DND-41 (cell line): ENCODE measurements at regions not wholly inside any gene's neighbourhood (a gene's known extent, or its start where the extent isn't known, plus 50 kb on each side); places are given as distances from the start of the nearest gene placed in this dataset.

Source experiments
- ATAC-seq: fragments of 200-7000 bp; cut with Tn5 transposase; 3 replicates; pipeline ENCODE4 v1.9.1; 2021; ENCODE audit warnings: low read depth; ENCODE audit not compliant: insufficient read depth
- DNase-seq: peaks from one replicate; pipeline ENCODE4 v3.0.0-alpha.2; 2020
- H2AFZ ChIP-seq: 2 replicates; pipeline ENCODE4 v1.6.0; 2012; ENCODE audit warnings: low read depth, low read length
- H3K27ac ChIP-seq: 2 replicates; pipeline ENCODE4 v1.5.1; 2012; ENCODE audit warnings: low read length, inconsistent platforms
- H3K27me3 ChIP-seq: fragments of 200-600 bp; sonication (generic); 2 replicates; pipeline ENCODE4 v1.6.0; 2012; ENCODE audit warnings: low read length, mild to moderate bottlenecking, inconsistent platforms; ENCODE audit not compliant: insufficient read depth, poor library complexity
- H3K36me3 ChIP-seq: 2 replicates; pipeline ENCODE4 v1.5.1; 2012; ENCODE audit warnings: low read length, inconsistent platforms; ENCODE audit not compliant: insufficient read depth
- H3K4me1 ChIP-seq: 2 replicates; pipeline ENCODE4 v1.5.1; 2012; ENCODE audit warnings: mild to moderate bottlenecking, low read length; ENCODE audit not compliant: insufficient read depth
- H3K4me2 ChIP-seq: 2 replicates; pipeline ENCODE4 v1.6.0; 2012; ENCODE audit warnings: mild to moderate bottlenecking, moderate library complexity, low read length, inconsistent platforms; ENCODE audit not compliant: insufficient read depth
- H3K4me3 ChIP-seq, 2 experiments: fragments of 200-600 bp in 1 of 2; shearing (Covaris generic) in 1 of 2; 2 replicates each; pipeline ENCODE4 v1.5.1; 2012 to 2016; ENCODE audit warnings: inconsistent platforms in 2 of 2, low read length in 2 of 2, mild to moderate bottlenecking in 2 of 2, low read depth in 1 of 2, moderate library complexity in 1 of 2
- H3K79me2 ChIP-seq: 2 replicates; pipeline ENCODE4 v1.6.0; 2012; ENCODE audit warnings: low read length, inconsistent platforms; ENCODE audit not compliant: insufficient read depth
- H3K9ac ChIP-seq: 2 replicates; pipeline ENCODE4 v1.6.0; 2012; ENCODE audit warnings: low read depth, mild to moderate bottlenecking, inconsistent platforms, low read length, moderate library complexity
- H3K9me3 ChIP-seq: 2 replicates; pipeline ENCODE4 v1.5.1; 2012; ENCODE audit warnings: low read length, moderate library complexity, mild to moderate bottlenecking, inconsistent platforms; ENCODE audit not compliant: insufficient read depth, severe bottlenecking
- H4K20me1 ChIP-seq: 2 replicates; pipeline ENCODE4 v1.6.0; 2012; ENCODE audit warnings: low read length; ENCODE audit not compliant: insufficient read depth
- EZH2 ChIP-seq: IDR thresholded peaks from 3 replicates; pipeline ENCODE4 v1.6.1; 2012; ENCODE audit warnings: borderline replicate concordance, low read depth, mild to moderate bottlenecking, moderate library complexity, low read length, inconsistent platforms; ENCODE audit not compliant: severe bottlenecking
- TF ChIP-seq, protein P1 (sequence below): IDR thresholded peaks from 2 replicates; pipeline ENCODE4 v1.5.1; 2012; ENCODE audit warnings: borderline replicate concordance, low read length, moderate library complexity, mild to moderate bottlenecking; ENCODE audit not compliant: poor library complexity, severe bottlenecking; ENCODE audit errors: extremely low read depth

DNA sequence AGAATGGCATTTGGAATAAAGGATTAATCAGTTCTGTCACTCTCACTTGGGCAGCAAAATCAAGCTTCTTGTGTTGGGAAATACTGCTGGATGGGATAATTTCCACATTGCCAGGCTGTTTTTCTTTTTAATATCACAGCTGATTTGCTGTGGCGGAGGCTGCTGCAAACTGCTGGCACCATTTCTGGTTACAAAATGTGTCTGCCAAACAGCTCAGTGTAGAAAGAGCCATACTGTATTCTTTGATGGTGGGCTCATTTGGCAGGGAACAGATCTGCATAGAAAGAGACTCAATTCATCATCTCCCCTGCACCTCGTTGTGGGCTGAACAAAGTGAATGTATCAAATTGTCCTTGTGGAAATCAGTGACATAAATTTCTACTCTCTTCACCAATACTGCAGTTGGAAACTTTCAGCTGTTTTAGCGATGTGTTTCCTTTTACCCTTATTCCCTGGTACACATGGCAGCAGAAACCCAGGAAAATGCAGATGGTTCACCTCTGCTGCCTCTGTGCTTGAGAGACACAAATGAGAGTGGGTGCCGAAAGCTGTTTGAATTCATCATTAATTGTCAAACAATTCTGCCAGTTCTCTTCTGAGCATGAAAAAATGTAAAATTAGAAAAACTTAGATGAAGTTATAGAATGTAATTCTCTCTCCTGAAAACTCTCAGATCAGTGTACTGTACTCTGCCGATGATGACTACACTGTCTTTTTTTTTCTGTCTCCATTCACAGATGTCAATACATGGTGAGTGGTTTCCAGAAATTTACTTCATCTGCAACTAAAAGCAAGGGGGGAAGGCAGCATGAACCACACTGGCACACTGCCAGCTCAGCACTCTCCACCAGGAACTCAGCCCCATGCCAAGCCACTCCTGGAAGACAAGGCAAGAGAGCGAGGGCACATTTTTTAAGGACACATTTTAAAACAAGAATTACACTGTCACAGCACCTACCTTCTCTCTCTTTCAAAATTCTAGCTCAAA, 75.0 kb downstream of the HMHB1 start:
- H2AFZ ChIP-seq = no peak overlapping the region

DNA sequence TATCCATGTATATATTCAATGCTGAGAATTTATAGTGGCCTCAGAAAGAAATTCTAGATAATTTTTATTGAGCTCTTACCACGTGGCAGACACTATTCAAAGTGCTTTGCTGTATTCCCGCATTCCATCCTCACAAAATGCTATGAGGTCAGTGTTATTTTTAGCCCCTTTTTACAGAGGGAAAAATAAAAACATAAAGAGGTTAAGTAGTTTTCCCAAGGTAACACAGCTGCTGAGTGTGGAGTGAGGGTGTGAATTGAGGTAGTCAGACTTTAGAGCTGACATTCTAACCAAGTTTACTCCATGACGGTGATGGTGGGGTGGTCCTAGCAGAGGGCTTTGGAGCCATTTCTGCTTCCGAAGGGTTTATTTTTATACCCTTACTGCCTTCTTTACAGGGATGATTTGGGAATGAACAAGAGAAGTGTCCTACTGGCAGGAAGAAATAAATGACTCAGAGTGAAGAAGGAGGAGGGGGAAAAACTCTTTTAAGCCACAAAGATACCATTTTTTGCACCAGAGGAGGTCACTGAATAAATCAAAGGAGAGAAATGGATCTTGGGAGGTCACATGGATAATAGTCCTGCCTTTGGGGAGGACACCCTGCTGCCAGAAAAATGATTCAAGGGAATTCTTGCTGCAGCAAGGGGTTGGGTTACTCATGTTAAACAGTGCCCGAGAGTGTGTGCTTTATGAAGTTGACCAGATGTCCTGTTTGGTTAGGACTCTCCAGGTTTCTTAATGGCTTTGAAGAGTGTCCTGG, 76.1 kb downstream of the HMHB1 start:
- no peaks in the 10 kb centered on the region for H3K4me1 ChIP-seq
- H3K79me2 ChIP-seq = no peaks in the 10 kb centered on the region
- no peak for TF ChIP-seq EZH2
- TF ChIP-seq, protein P1, sequence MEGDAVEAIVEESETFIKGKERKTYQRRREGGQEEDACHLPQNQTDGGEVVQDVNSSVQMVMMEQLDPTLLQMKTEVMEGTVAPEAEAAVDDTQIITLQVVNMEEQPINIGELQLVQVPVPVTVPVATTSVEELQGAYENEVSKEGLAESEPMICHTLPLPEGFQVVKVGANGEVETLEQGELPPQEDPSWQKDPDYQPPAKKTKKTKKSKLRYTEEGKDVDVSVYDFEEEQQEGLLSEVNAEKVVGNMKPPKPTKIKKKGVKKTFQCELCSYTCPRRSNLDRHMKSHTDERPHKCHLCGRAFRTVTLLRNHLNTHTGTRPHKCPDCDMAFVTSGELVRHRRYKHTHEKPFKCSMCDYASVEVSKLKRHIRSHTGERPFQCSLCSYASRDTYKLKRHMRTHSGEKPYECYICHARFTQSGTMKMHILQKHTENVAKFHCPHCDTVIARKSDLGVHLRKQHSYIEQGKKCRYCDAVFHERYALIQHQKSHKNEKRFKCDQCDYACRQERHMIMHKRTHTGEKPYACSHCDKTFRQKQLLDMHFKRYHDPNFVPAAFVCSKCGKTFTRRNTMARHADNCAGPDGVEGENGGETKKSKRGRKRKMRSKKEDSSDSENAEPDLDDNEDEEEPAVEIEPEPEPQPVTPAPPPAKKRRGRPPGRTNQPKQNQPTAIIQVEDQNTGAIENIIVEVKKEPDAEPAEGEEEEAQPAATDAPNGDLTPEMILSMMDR = no peak
- H3K4me3 ChIP-seq = no peak overlapping the region
- ATAC-seq = no peak
- no peaks in the 10 kb centered on the region for H3K9me3 ChIP-seq
- H3K27me3 ChIP-seq = no peaks in the 10 kb centered on the region
- H3K4me2 ChIP-seq = no peak overlapping the region
- H3K9ac ChIP-seq = no peak overlapping the region
- no peak overlapping the region for H2AFZ ChIP-seq
- no peak overlapping the region for H3K27ac ChIP-seq
- DNase-seq = no peak
- H3K36me3 ChIP-seq = no peaks in the 10 kb centered on the region
- no peaks in the 10 kb centered on the region for H4K20me1 ChIP-seq

More for the DNA sequence above, 75.0 kb downstream of the HMHB1 start:
- DNase-seq (peak; percentile 14), ATAC-seq (peak; percentile 47; the same call in 2 of the 3 replicates)
- no peaks in the 10 kb centered on the region for H3K79me2 ChIP-seq
- H3K27me3 ChIP-seq = no peaks in the 10 kb centered on the region
- H3K4me3 ChIP-seq = no peak overlapping the region
- TF ChIP-seq, protein P1 = no peak
- no peak for TF ChIP-seq EZH2
- H3K9ac ChIP-seq = no peak overlapping the region
- H4K20me1 ChIP-seq = no peaks in the 10 kb centered on the region
- no peaks in the 10 kb centered on the region for H3K9me3 ChIP-seq
- no peak overlapping the region for H3K4me2 ChIP-seq
- H3K4me1 ChIP-seq = no peaks in the 10 kb centered on the region
- H3K27ac ChIP-seq = no peak overlapping the region
- no peaks in the 10 kb centered on the region for H3K36me3 ChIP-seq

DNA sequence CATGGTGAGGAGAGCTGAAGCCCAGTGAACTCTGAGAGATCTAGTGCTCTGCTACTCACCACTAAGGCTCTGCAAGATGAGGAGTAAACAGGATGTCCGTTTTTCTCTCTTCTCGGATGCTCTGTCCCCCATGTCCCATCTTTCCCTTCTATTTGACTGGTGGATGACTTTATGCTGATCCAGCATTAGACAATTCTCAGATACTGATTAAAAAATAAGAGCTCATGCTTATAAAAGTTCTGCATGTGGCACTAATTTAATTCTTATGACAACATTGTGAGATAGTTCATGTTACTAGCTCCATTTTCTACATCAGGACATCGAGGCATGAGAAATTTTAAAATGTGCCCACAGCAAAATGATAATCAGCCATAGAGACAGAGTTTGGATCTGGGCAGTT, 77.0 kb downstream of the HMHB1 start:
- no peaks in the 10 kb centered on the region for H4K20me1 ChIP-seq
- no peaks in the 10 kb centered on the region for H3K36me3 ChIP-seq
- no peak for TF ChIP-seq EZH2
- TF ChIP-seq, protein P1 = no peak
- no peak overlapping the region for H2AFZ ChIP-seq
- H3K27ac ChIP-seq = no peak overlapping the region
- DNase-seq (no peak), ATAC-seq (no peak)
- no peak overlapping the region for H3K4me3 ChIP-seq
- no peaks in the 10 kb centered on the region for H3K4me1 ChIP-seq
- H3K27me3 ChIP-seq = no peaks in the 10 kb centered on the region
- H3K4me2 ChIP-seq = no peak overlapping the region
- no peaks in the 10 kb centered on the region for H3K9me3 ChIP-seq
- H3K9ac ChIP-seq = no peak overlapping the region
- no peaks in the 10 kb centered on the region for H3K79me2 ChIP-seq
